ENCODE measurements at regions not wholly inside any gene's neighbourhood (a gene's known extent, or its start where the extent isn't known, plus 50 kb on each side); places are given as distances from the start of the nearest gene placed in this dataset.
"Not testable (repeated sequence)": the region's sequence is repeated elsewhere in the genome, so short reads cannot be mapped to it uniquely, and the experiment has no call there.

DNA sequence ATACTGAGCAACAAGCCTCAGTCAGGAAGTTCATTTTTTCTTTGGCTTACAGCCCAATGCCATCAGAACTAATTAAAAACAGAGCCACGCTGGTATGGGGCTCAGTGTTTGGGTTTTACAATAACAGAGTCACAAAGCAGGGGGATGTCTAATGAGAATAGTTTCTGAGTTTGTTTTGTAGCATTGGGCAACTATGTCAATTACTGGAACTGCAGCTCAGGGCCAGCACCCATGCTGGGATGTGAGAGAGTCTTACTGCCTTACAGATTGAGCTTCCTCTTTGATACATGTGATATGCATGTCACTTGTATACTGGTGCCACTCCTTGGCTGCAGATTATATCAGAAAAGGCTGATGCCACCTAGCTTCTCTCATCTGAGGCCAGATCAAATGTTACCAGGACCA is 117.6 kb downstream of the TFAP2B start:
- Histone ChIP-seq H3K4me3 (no peak overlapping the region), H3K4me1 (replicated peaks) (no peaks in the 10 kb centered on the region), H3K27ac (no peak overlapping the region), H3K36me3 (no peaks in the 10 kb centered on the region), H3K27me3 (replicated peaks) (no peaks in the 10 kb centered on the region), H3K9me3 (replicated peaks) (no peaks in the 10 kb centered on the region)
- DNase-seq (ENCODE audit: low read depth in 1 of 2, low spot score in 2 of 2), result no peak

- no peak overlapping the region for H3K27ac ChIP-seq
- DNase-seq (ENCODE audit: low read depth in 1 of 2, low spot score in 2 of 2), result no peak
Observed at GRCh38 chr6:50939931-50940330, 121.3 kb downstream of the TFAP2B start.

GRCh38 chr6:50945789-50946188 is 127.1 kb downstream of the TFAP2B start:
- no peaks in the 10 kb centered on the region for H3K9me3 ChIP-seq (replicated peaks)
- H3K4me3 ChIP-seq, result no peak overlapping the region
- DNase-seq (ENCODE audit: low read depth in 1 of 2, low spot score in 2 of 2), result no peak
- H3K36me3 ChIP-seq, result no peaks in the 10 kb centered on the region
- no peak overlapping the region for H3K27ac ChIP-seq
- no peaks in the 10 kb centered on the region; the same call in 1 of the 2 replicates for H3K27me3 ChIP-seq (replicated peaks)
- H3K4me1 ChIP-seq (replicated peaks), result no peaks in the 10 kb centered on the region

More at GRCh38 chr6:50939931-50940330, 121.3 kb downstream of the TFAP2B start:
- Histone ChIP-seq H3K36me3 (no peaks in the 10 kb centered on the region), H3K9me3 (replicated peaks) (no peaks in the 10 kb centered on the region), H3K27me3 (replicated peaks) (no peaks in the 10 kb centered on the region), H3K4me3 (no peak overlapping the region), H3K4me1 (replicated peaks) (no peaks in the 10 kb centered on the region)

GRCh38 chr6:50952092-50952907 is 133.6 kb downstream of the TFAP2B start:
- Histone ChIP-seq H3K27ac (no peak overlapping the region), H3K36me3 (no peaks in the 10 kb centered on the region), H3K9me3 (replicated peaks) (no peaks in the 10 kb centered on the region), H3K4me3 (no peak overlapping the region), H3K4me1 (replicated peaks) (no peaks in the 10 kb centered on the region), H3K27me3 (replicated peaks) (no peaks in the 10 kb centered on the region)
- no peak for DNase-seq (ENCODE audit: low read depth in 1 of 2, low spot score in 2 of 2)

- Histone ChIP-seq H3K9me3 (replicated peaks) (no peaks in the 10 kb centered on the region), H3K36me3 (no peaks in the 10 kb centered on the region), H3K4me1 (replicated peaks) (no peaks in the 10 kb centered on the region), H3K27ac (no peak overlapping the region), H3K27me3 (replicated peaks) (no peaks in the 10 kb centered on the region), H3K4me3 (no peak overlapping the region)
- no peak for DNase-seq (ENCODE audit: low read depth in 1 of 2, low spot score in 2 of 2)
Observed at GRCh38 chr6:50956014-50956413, 137.3 kb downstream of the TFAP2B start.

- H3K27ac ChIP-seq, result no peak overlapping the region
- H3K4me1 ChIP-seq (replicated peaks), result no peaks in the 10 kb centered on the region
Observed at GRCh38 chr6:50958148-50958697, 139.6 kb downstream of the TFAP2B start.

GRCh38 chr6:50959081-50959641 is 140.5 kb downstream of the TFAP2B start:
- Histone ChIP-seq H3K4me3 (no peak overlapping the region), H3K36me3 (no peaks in the 10 kb centered on the region), H3K27me3 (replicated peaks) (no peaks in the 10 kb centered on the region), H3K9me3 (replicated peaks) (no peaks in the 10 kb centered on the region), H3K27ac (no peak overlapping the region), H3K4me1 (replicated peaks) (no peaks in the 10 kb centered on the region)
- DNase-seq (ENCODE audit: low read depth in 1 of 2, low spot score in 2 of 2), result no peak

More at GRCh38 chr6:50958148-50958697, 139.6 kb downstream of the TFAP2B start:
- DNase-seq (ENCODE audit: low read depth in 1 of 2, low spot score in 2 of 2), result no peak
- Histone ChIP-seq H3K9me3 (replicated peaks) (no peaks in the 10 kb centered on the region), H3K36me3 (no peaks in the 10 kb centered on the region), H3K27me3 (replicated peaks) (no peaks in the 10 kb centered on the region), H3K4me3 (no peak overlapping the region)

DNA sequence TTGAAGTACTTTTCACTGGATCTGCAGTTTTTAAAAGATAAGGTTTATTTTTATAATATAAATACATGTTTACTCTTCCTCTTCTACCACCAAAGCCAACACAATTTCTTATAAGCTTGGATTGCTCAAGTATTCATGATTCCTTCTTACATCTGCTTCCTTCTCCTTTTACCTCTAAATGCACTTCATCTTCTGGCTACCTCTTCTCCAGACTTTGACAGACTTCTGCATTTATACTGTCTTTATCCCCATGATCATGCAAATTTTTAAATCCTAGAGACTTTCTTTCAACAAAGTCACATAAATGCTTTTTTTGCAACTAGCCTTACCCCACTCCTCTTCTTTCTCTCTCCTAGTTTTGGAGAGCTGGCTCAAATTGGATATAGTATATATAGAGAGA is 142.9 kb downstream of the TFAP2B start:
- no peaks in the 10 kb centered on the region for H3K4me1 ChIP-seq (replicated peaks)
- DNase-seq (ENCODE audit: low read depth in 1 of 2, low spot score in 2 of 2), result no peak
- H3K36me3 ChIP-seq, result no peaks in the 10 kb centered on the region
- H3K9me3 ChIP-seq (replicated peaks), result no peaks in the 10 kb centered on the region
- H3K27ac ChIP-seq, result no peak overlapping the region
- H3K27me3 ChIP-seq (replicated peaks), result no peaks in the 10 kb centered on the region
- H3K4me3 ChIP-seq, result no peak overlapping the region

- Histone ChIP-seq H3K36me3 (no peaks in the 10 kb centered on the region), H3K9me3 (replicated peaks) (no peaks in the 10 kb centered on the region), H3K4me3 (no peak overlapping the region), H3K27me3 (replicated peaks) (no peaks in the 10 kb centered on the region), H3K27ac (no peak overlapping the region), H3K4me1 (replicated peaks) (no peaks in the 10 kb centered on the region)
- DNase-seq (ENCODE audit: low read depth in 1 of 2, low spot score in 2 of 2), result no peak
Observed at GRCh38 chr6:50962213-50962759, 143.6 kb downstream of the TFAP2B start.

DNA sequence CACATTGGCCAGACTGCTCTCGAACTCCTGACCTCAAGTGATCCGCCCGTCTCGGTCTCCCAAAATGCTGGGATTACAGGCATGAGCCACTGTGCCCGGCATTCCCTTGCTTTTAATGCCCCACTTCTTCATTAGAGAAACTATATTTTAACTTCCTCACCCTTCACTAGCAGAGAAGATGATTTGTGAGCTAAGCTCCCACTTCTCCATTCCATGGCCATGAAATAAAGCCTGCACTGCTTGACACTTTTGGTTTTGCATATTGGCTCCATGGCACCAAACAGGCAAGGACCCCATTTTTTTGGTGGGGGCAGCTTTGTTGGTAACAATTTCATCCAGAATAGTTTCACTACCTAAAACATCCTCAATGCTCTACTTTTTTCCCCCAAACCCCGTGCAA is 145.3 kb downstream of the TFAP2B start:
- no peak for DNase-seq (ENCODE audit: low read depth in 1 of 2, low spot score in 2 of 2)
- Histone ChIP-seq H3K4me1 (replicated peaks) (no peaks in the 10 kb centered on the region), H3K36me3 (no peaks in the 10 kb centered on the region), H3K4me3 (no peak overlapping the region), H3K27me3 (replicated peaks) (no peaks in the 10 kb centered on the region), H3K27ac (no peak overlapping the region), H3K9me3 (replicated peaks) (no peaks in the 10 kb centered on the region)

DNA sequence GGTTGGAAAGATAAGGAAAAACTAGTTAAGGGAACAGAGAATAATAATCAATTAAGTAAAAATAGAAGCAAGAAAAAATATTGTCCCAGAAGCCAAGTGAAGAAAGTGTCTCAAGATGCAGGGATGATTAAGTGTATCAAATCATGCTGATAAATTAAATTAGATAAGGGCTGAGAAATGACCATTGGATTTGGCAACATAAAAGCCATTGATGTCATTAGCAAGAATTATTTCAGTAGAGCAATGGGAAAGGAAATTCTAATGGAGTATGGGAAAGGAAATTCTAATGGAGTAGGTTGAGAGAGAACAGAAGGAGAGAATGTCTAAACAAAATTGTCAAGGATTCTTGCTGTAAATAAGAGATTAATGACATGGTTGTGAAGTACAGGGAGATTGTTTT is 146.8 kb downstream of the TFAP2B start:
- Histone ChIP-seq H3K36me3 (no peaks in the 10 kb centered on the region), H3K27me3 (replicated peaks) (no peaks in the 10 kb centered on the region)

GRCh38 chr6:50966532-50966931 is 147.9 kb downstream of the TFAP2B start:
- no peaks in the 10 kb centered on the region for H3K9me3 ChIP-seq (replicated peaks)
- H3K4me1 ChIP-seq (replicated peaks), result no peaks in the 10 kb centered on the region
- no peaks in the 10 kb centered on the region for H3K27me3 ChIP-seq (replicated peaks)
- H3K4me3 ChIP-seq, result no peak overlapping the region
- H3K36me3 ChIP-seq, result no peaks in the 10 kb centered on the region
- no peak overlapping the region for H3K27ac ChIP-seq
- no peak for DNase-seq (ENCODE audit: low read depth in 1 of 2, low spot score in 2 of 2)

More for the DNA sequence above, 146.8 kb downstream of the TFAP2B start:
- no peaks in the 10 kb centered on the region for H3K9me3 ChIP-seq (replicated peaks)
- no peak overlapping the region for H3K27ac ChIP-seq
- no peaks in the 10 kb centered on the region for H3K4me1 ChIP-seq (replicated peaks)
- no peak overlapping the region for H3K4me3 ChIP-seq
- DNase-seq (ENCODE audit: low read depth in 1 of 2, low spot score in 2 of 2), result no peak

GRCh38 chr6:50966986-50967385 is 148.3 kb downstream of the TFAP2B start:
- no peaks in the 10 kb centered on the region for H3K36me3 ChIP-seq
- no peak overlapping the region for H3K27ac ChIP-seq
- H3K4me1 ChIP-seq (replicated peaks), result no peaks in the 10 kb centered on the region
- H3K9me3 ChIP-seq (replicated peaks), result no peaks in the 10 kb centered on the region
- no peaks in the 10 kb centered on the region for H3K27me3 ChIP-seq (replicated peaks)
- no peak overlapping the region for H3K4me3 ChIP-seq
- no peak for DNase-seq (ENCODE audit: low read depth in 1 of 2, low spot score in 2 of 2)

DNA sequence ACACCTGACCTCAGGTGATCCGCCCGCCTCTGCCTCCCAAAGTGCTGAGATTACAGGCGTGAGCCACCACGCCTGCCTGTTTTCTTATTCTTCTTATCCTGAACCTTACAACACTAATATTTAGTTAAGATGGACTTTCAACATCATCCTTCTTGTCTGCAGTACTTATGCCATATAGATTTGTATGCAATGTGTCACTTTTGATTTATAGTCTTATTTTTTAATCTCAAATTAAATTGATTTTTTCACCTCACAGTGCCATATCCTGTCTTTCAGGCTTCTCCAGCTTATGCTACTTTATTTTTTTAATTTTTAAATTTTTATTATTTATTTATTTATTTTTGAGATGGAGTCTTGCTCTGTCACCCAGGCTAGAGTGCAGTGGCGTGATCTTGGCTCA is 149.6 kb downstream of the TFAP2B start:
- not testable (repeated sequence) for H3K27me3 ChIP-seq (replicated peaks); DNase-seq (ENCODE audit: low read depth in 1 of 2, low spot score in 2 of 2); H3K9me3 ChIP-seq (replicated peaks); H3K36me3 ChIP-seq; H3K27ac ChIP-seq; H3K4me1 ChIP-seq (replicated peaks); H3K4me3 ChIP-seq

All from SJSA1 (cell line).